B cell (primary cell): ENCODE measurements at regions not wholly inside any gene's neighbourhood (a gene's known extent, or its start where the extent isn't known, plus 50 kb on each side); places are given as distances from the start of the nearest gene placed in this dataset.

Experiments used
- EZH2 ChIP-seq: IDR thresholded peaks from 2 replicates; pipeline ENCODE4 v1.6.1; 2012; ENCODE audit warnings: borderline replicate concordance, low read depth, mild to moderate bottlenecking, moderate library complexity, low read length; ENCODE audit not compliant: insufficient read depth, poor library complexity, severe bottlenecking
- TF ChIP-seq, protein P1 (sequence below): fragments of 200-600 bp; IDR thresholded peaks from one replicate; pipeline ENCODE4 v1.8.0; 2022; ENCODE audit warnings: antibody characterized with exemption, mild to moderate bottlenecking

DNA sequence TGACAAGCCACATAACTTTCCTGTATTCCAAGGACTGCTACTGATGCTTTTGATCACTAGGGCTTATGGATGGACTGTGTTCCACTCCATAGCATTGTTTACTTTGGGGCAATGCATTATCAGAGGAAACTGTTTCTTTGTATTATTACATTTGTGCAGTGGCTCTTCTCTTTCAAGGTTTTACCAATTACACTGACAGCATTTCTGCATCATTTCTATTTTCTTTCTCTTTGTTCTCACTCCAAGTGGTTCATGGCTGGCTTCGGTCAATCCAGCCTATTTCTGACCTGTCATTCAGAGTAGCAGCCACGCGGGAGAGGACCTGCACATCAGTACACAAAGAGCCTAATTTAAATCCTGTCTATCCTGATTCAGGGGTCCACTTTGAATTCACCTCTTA lies 711.0 kb downstream of the TLE4 start:
- TF ChIP-seq, protein P1, sequence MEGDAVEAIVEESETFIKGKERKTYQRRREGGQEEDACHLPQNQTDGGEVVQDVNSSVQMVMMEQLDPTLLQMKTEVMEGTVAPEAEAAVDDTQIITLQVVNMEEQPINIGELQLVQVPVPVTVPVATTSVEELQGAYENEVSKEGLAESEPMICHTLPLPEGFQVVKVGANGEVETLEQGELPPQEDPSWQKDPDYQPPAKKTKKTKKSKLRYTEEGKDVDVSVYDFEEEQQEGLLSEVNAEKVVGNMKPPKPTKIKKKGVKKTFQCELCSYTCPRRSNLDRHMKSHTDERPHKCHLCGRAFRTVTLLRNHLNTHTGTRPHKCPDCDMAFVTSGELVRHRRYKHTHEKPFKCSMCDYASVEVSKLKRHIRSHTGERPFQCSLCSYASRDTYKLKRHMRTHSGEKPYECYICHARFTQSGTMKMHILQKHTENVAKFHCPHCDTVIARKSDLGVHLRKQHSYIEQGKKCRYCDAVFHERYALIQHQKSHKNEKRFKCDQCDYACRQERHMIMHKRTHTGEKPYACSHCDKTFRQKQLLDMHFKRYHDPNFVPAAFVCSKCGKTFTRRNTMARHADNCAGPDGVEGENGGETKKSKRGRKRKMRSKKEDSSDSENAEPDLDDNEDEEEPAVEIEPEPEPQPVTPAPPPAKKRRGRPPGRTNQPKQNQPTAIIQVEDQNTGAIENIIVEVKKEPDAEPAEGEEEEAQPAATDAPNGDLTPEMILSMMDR: no peak
- TF ChIP-seq EZH2: no peak
